IMR-90 (cell line): ENCODE measurements at regions not wholly inside any gene's neighbourhood (a gene's known extent, or its start where the extent isn't known, plus 50 kb on each side); places are given as distances from the start of the nearest gene placed in this dataset.

ENCODE experiments used
- CEBPB ChIP-seq: IDR thresholded peaks from 2 replicates; pipeline ENCODE4 v1.6.1; 2012; ENCODE audit warnings: low read depth, low read length, improper control_type of control experiment
- POLR2A ChIP-seq: IDR thresholded peaks from 2 replicates; pipeline ENCODE4 v1.6.1; 2012; ENCODE audit warnings: mild to moderate bottlenecking, low read depth, low read length
- SMC3 ChIP-seq: fragments of 150-350 bp; IDR thresholded peaks from 2 replicates; pipeline ENCODE4 v1.6.1; 2016; ENCODE audit warnings: low read depth, mild to moderate bottlenecking, antibody characterized with exemption, low read length, moderate library complexity
- TF ChIP-seq, protein P1 (sequence below): conservative IDR thresholded peaks from 2 replicates; pipeline ENCODE4 v1.5.1; 2012; ENCODE audit warnings: mild to moderate bottlenecking, low read depth, low read length, improper control_type of control experiment

DNA sequence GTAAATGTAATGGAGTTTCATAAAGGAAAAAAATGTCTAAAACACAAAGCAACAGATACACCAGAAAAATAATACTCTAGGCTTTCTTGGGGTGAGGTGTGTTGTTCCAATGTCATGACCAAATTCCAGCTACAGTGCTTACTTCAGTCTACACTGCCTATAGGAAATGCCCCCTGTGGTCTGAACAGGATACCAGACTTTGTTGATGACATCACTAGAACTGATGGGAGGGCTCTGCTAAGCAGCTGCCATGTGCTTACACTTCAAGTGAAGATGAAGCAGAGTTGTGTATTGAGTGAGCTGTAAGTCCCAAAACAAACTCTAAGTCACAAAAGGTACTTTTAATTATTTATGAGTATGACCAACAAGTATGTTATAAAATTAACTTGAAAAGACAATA, 456.1 kb upstream of the IL12A start:
- TF ChIP-seq POLR2A (no peak), SMC3 (no peak), CEBPB (no peak)
- TF ChIP-seq, protein P1, sequence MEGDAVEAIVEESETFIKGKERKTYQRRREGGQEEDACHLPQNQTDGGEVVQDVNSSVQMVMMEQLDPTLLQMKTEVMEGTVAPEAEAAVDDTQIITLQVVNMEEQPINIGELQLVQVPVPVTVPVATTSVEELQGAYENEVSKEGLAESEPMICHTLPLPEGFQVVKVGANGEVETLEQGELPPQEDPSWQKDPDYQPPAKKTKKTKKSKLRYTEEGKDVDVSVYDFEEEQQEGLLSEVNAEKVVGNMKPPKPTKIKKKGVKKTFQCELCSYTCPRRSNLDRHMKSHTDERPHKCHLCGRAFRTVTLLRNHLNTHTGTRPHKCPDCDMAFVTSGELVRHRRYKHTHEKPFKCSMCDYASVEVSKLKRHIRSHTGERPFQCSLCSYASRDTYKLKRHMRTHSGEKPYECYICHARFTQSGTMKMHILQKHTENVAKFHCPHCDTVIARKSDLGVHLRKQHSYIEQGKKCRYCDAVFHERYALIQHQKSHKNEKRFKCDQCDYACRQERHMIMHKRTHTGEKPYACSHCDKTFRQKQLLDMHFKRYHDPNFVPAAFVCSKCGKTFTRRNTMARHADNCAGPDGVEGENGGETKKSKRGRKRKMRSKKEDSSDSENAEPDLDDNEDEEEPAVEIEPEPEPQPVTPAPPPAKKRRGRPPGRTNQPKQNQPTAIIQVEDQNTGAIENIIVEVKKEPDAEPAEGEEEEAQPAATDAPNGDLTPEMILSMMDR, result no peak
